HPDE6-E6E7 (cell line): ENCODE measurements at regions not wholly inside any gene's neighbourhood (a gene's known extent, or its start where the extent isn't known, plus 50 kb on each side); places are given as distances from the start of the nearest gene placed in this dataset.
"Not testable (repeated sequence)": the region's sequence is repeated elsewhere in the genome, so short reads cannot be mapped to it uniquely, and the experiment has no call there.

Experiments used
- DNase-seq: peaks from one replicate; pipeline ENCODE4 v3.0.0; 2011; ENCODE audit warnings: missing footprints; ENCODE audit errors: extremely low spot score

- DNase-seq, result peak; percentile 67
Measured at GRCh38 chrX:155819966-155820491, 61.1 kb upstream of the VAMP7 start.

DNA sequence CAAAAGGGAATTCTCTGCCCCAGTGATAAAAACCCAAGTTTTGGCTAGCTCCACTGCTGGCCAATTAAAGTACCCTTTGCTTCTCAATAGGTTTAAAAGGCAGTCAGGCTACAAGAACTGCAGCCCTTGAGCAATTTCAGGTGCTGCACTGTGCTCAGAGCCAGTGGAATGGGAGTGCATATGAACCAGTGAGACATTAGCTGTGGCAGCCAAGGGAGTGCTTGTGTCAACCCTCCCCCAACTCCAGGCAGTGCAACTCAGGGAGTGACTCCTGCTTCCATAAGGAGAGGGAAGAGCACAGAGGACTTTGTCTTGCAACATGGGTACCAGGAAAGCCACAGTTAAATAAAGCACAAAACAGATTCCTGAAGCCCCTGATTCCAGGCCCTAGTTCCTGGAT is 61.6 kb upstream of the VAMP7 start:
- DNase-seq, result no peak

- not testable (repeated sequence) for DNase-seq
Measured at GRCh38 chrX:155814391-155814790, 66.8 kb upstream of the VAMP7 start.

- no peak for DNase-seq
Measured at GRCh38 chrX:155779831-155780230, 101.3 kb upstream of the VAMP7 start.

- DNase-seq, result no peak
Measured at GRCh38 chrX:155778844-155779553, 102.1 kb upstream of the VAMP7 start.

GRCh38 chrX:155774387-155774786 is 106.8 kb upstream of the VAMP7 start:
- no peak for DNase-seq

GRCh38 chrX:155767876-155768769 is 113.0 kb upstream of the VAMP7 start:
- no peak for DNase-seq

DNA sequence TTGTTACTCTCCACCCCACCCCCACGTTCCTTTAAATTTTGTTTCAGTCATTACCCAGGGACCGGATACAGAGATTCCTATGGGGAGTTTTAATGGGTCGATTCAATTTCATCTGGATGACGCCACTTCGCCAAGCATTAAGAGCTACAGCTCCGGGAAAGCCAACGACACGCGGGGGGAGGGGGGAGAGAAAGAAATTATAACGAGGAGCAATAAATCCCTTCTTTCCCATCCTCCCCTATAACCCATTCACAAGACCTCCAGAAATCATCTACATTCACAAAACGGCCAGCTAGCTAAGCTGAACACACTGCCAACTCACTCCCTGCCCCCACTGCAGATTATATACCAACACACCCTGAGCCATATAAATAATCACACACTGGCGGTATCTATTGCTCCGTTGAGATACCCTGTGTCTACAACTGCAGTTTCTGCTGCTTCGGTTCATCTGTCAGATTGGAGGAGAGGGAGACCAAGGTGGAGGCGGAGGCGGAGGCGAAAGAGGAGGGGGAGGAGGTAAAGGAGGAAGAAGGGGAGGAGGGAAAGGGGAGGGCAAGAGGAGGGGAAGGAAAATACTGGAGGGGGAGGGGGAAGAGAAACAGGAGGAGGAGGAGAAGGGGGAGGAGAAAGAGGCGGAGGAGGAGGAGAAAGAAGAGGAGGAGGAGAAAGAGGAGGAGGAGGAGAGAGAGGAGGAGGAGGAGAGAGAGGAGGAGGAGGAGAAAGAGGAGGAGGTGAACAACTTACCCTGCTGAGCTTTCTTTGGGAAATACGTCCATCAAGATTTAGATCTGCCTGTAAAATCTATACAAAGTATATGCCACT is 113.9 kb upstream of the VAMP7 start:
- peak; percentile 21 for DNase-seq

DNA sequence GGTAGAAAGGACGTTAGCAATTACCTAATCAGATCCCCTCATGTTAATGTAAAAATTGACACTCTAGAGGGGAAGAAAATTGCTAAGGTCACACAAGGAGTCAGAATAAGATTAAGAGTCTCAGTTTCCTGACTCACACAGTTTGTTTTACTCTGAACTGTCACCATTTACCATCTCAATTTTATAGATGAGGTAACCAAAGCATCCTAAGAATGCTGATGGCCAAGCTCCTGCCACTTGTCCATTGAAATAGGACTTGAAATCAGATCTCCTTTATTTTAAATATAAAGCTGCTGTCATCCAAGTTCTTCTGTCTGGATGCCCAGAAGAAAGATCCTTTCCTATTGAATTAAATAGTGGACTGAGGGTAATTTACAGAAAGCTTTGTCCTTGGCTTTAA is 114.8 kb upstream of the VAMP7 start:
- DNase-seq, result no peak

DNA sequence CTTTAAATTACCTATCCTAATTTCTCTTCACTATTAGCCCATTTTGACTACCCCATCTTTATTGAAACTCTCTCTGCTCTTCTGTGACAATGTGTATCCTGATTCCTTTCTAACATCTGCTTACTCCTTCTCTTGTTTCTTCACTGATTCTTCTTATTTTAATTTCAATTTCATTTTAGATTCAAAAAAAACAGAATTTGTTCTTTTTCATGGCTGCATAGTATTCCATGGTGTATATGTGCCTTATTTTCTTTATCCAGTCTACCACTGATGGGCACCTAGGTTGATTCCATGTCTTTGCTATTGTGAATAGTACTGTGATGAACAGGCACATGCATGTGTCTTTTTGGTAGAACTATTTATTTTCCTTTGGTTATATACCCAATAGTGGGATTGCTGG is 120.0 kb upstream of the VAMP7 start:
- DNase-seq, result no peak

GRCh38 chrX:155757046-155757759 is 123.9 kb upstream of the VAMP7 start:
- no peak for DNase-seq

DNA sequence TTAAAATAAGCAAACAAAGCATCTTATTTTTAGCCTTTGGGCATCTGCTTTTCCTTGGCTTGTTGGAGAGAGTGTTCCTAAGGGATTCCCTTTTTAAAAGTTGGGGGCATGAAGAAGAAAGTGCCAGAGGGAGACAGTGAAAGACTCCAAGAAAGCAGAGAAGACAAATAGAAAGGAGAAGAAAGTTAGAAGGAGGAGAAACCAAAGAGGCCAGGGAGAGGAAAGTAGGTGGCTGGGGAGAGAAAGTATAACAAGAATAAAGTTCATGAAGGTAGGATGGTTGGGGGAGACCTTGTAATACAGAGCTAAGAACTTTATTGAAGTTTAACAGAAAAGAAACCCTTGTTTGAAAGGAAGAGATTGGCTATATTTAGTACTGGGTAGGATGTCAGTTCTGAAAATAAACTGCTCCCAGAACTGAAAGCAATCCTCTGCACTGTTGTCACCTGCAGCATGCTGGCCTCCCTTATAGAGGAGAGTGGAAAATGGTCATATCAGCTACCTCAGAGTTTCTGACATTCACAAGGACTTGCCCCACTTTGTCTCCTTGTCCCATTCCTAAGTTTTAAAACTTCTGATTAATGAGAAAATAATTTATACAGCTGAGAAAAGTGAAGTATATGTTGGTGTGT is 125.3 kb upstream of the VAMP7 start:
- no peak for DNase-seq

DNA sequence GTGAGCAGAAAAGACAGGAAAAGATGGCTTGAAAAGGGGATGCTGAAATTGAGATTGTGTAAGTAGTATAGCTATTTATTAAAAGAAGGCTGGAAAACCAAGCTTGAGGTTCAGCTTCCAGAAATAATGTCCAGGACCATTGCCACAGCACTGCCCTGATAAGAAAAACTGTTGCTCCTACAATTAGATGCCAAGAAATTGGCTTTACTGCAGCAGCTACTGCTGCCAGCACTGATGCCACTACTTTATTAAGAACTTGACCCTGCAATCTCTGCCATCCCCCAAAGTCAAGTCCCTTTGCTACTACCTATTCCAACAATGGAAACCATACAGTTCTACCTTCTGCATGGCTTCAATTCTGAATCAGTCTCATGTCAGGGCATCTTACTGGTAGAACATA is 130.0 kb upstream of the VAMP7 start:
- no peak for DNase-seq

DNA sequence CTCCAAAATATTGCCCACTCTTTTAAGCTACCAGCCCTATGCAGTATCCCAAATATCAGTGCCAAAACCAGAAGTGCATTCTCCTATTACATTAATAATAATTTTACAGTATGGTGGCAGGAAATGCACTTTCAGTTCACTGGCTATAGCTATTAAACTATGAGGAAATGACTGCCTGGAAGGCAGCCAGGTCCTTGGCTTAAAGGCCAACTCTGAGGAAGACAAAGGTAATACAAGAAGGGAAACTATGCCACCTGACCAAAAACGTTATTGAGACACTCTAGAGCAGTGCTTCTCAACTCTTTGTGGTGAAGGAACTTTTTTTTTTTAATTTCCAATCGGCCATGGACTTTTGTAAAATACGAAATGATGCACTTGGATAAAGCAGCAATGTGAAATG is 133.6 kb upstream of the VAMP7 start:
- no peak for DNase-seq

GRCh38 chrX:155745792-155746191 is 133.0 kb upstream of the TMLHE start:
- DNase-seq, result no peak

- no peak for DNase-seq
Measured at GRCh38 chrX:155744534-155744933, 131.8 kb upstream of the TMLHE start.

DNA sequence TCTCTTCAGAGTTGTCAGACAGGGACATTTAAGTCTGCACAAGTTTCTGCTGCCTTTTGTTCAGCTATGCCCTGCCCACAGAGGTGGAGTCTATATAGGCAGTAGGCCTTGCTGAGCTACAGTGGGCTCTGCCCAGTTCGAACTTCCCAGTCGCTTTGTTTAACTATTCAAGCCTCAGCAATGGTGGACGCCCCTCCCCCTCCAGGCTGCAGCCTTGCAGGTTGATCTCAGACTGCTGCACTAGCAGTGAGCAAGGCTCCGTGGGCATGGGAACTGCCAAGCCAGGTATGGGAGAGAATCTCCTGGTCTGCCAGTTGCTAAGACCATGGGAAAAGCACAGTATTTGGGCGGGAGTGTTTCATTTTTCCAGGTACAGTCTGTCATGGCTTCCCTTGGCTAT is 115.6 kb upstream of the TMLHE start:
- not testable (repeated sequence) for DNase-seq

DNA sequence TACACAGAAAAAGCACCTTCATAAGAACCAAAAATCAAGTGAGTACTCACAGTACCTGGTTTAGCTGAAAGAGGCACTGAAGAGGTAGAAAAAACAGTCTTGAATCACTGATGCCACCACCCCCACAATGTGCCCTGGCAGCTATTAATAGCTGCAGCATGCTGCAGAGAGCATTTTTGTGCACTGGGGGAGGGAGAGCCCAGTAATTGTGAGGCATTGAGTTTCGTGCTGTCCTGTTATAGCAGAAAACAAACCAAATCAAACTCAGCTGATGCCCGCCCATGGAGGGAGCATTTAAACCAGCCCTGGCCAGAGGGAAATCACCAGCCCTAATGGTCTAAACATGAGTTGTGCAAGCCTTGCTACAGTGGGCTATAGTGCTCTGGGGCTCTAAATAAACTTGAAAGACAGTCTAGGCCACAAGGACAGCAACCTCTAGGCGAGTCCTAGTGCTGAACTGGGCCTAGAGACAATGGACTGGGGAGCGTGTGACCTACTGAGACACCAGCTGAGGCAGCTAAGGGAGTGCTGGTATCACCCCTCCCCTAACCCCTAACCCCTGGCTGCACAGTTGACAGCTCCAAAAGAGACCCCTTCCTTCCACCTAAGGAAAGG is 106.3 kb upstream of the TMLHE start:
- DNase-seq, result no peak

- no peak for DNase-seq
Measured at GRCh38 chrX:155715141-155715540, 102.4 kb upstream of the TMLHE start.

GRCh38 chrX:155695419-155695818 is 82.7 kb upstream of the TMLHE start:
- DNase-seq, result no peak
